GM23338 (cell line): ENCODE measurements at regions not wholly inside any gene's neighbourhood (a gene's known extent, or its start where the extent isn't known, plus 50 kb on each side); places are given as distances from the start of the nearest gene placed in this dataset.

Experiments used
- ATAC-seq: fragments of 200-7000 bp; cut with Tn5 transposase; 3 replicates; pipeline ENCODE4 v1.9.1; 2020
- DNase-seq: peaks from one replicate; pipeline ENCODE4 v3.0.0-alpha.2; 2015; ENCODE audit warnings: low spot score
- H2AFZ ChIP-seq: fragments of 200-600 bp; sonication (generic); 2 replicates; pipeline ENCODE4 v1.8.0; 2016; ENCODE audit warnings: antibody characterized with exemption, mild to moderate bottlenecking, moderate library complexity
- H3F3A ChIP-seq: fragments of 200-600 bp; sonication (generic); replicated peaks from 2 replicates; pipeline ENCODE4 v1.8.0; 2017; ENCODE audit warnings: antibody characterized with exemption, mixed run types, low read depth
- H3K27ac ChIP-seq: fragments of 200-600 bp; sonication (generic); 2 replicates; pipeline ENCODE4 v1.6.1; 2016; ENCODE audit warnings: low read depth
- H3K27me3 ChIP-seq: fragments of 200-600 bp; sonication (generic); 2 replicates; pipeline ENCODE4 v1.8.0; 2016; ENCODE audit warnings: mild to moderate bottlenecking, mixed run types, moderate library complexity; ENCODE audit not compliant: insufficient read depth
- H3K36me3 ChIP-seq: fragments of 200-600 bp; sonication (generic); 2 replicates; pipeline ENCODE4 v1.8.0; 2016; ENCODE audit warnings: mild to moderate bottlenecking; ENCODE audit not compliant: insufficient read depth
- H3K4me1 ChIP-seq: fragments of 200-600 bp; sonication (generic); 2 replicates; pipeline ENCODE4 v1.8.0; 2016; ENCODE audit warnings: mild to moderate bottlenecking, moderate library complexity; ENCODE audit not compliant: insufficient read depth
- H3K4me2 ChIP-seq: fragments of 200-600 bp; sonication (generic); 2 replicates; pipeline ENCODE4 v1.7.1; 2017; ENCODE audit warnings: mixed run types
- H3K4me3 ChIP-seq: fragments of 200-600 bp; sonication (generic); 2 replicates; pipeline ENCODE4 v1.6.1; 2016; ENCODE audit warnings: mixed run types
- H3K79me2 ChIP-seq: fragments of 200-600 bp; sonication (generic); replicated peaks from 2 replicates; pipeline ENCODE4 v1.8.0; 2017; ENCODE audit warnings: mild to moderate bottlenecking; ENCODE audit not compliant: insufficient read depth
- H3K9me2 ChIP-seq: fragments of 200-600 bp; sonication (generic); 2 replicates; pipeline ENCODE4 v1.8.0; 2017; ENCODE audit not compliant: insufficient read depth
- H4K20me1 ChIP-seq: fragments of 200-600 bp; sonication (generic); replicated peaks from 2 replicates; pipeline ENCODE4 v1.8.0; 2017; ENCODE audit warnings: mild to moderate bottlenecking; ENCODE audit not compliant: insufficient read depth
- H3K27ac Mint-ChIP-seq: 2 replicates; pipeline ENCODE4 v1.8.0; 2020; ENCODE audit warnings: inconsistent platforms, mild to moderate bottlenecking, moderate library complexity, mixed read lengths
- H3K27me3 Mint-ChIP-seq: 3 replicates; pipeline ENCODE4 v1.8.0; 2022; ENCODE audit warnings: low read depth, mild to moderate bottlenecking, moderate library complexity, mixed read lengths, inconsistent platforms; ENCODE audit not compliant: insufficient read depth, poor library complexity
- H3K36me3 Mint-ChIP-seq: 3 replicates; pipeline ENCODE4 v1.8.0; 2021; ENCODE audit warnings: low read depth, mild to moderate bottlenecking, inconsistent platforms, moderate library complexity, mixed read lengths
- H3K4me1 Mint-ChIP-seq: 3 replicates; pipeline ENCODE4 v1.8.0; 2020; ENCODE audit warnings: mild to moderate bottlenecking, inconsistent platforms, mixed read lengths
- H3K4me3 Mint-ChIP-seq: 3 replicates; pipeline ENCODE4 v1.8.0; 2021; ENCODE audit warnings: moderate library complexity, mild to moderate bottlenecking, inconsistent platforms, mixed read lengths
- H3K9me3 Mint-ChIP-seq: 3 replicates; pipeline ENCODE4 v1.8.0; 2020; ENCODE audit warnings: moderate library complexity, mild to moderate bottlenecking, inconsistent platforms, mixed read lengths
- CREB1 ChIP-seq: fragments of 250-450 bp; sonication (Bioruptor Pico); IDR thresholded peaks from 2 replicates; pipeline ENCODE4 v1.5.0; 2020; ENCODE audit warnings: low read depth, mild to moderate bottlenecking, moderate library complexity
- EZH2 ChIP-seq: fragments of 200-600 bp; sonication (generic); IDR thresholded peaks from one replicate; pipeline ENCODE4 v1.8.0; 2017; ENCODE audit warnings: antibody characterized with exemption, mild to moderate bottlenecking, low read depth; ENCODE audit not compliant: unreplicated experiment
- EZH2phosphoT487 ChIP-seq: fragments of 200-600 bp; sonication (generic); IDR thresholded peaks from one replicate; pipeline ENCODE4 v1.8.1; 2018; ENCODE audit warnings: antibody characterized with exemption; ENCODE audit not compliant: unreplicated experiment
- JUNB ChIP-seq: IDR thresholded peaks from one replicate; pipeline ENCODE4 v1.6.1; 2016; ENCODE audit warnings: antibody characterized with exemption; ENCODE audit not compliant: unreplicated experiment
- NANOG ChIP-seq: IDR thresholded peaks from 2 replicates; pipeline ENCODE4 v1.6.1; 2016; ENCODE audit warnings: antibody characterized with exemption, borderline replicate concordance
- POLR2AphosphoS5 ChIP-seq: IDR thresholded peaks from 2 replicates; pipeline ENCODE4 v1.6.1; 2016; ENCODE audit warnings: antibody characterized with exemption, low read depth
- STAT1 ChIP-seq: IDR thresholded peaks from one replicate; pipeline ENCODE4 v1.6.1; 2016; ENCODE audit warnings: antibody characterized with exemption; ENCODE audit not compliant: unreplicated experiment
- ZNF114 ChIP-seq: fragments of 250-450 bp; sonication (Bioruptor Pico); IDR thresholded peaks from 2 replicates; pipeline ENCODE4 v1.5.0; 2020; ENCODE audit warnings: mild to moderate bottlenecking, moderate library complexity
- ZNF331 ChIP-seq: fragments of 250-450 bp; sonication (Bioruptor Pico); IDR thresholded peaks from 2 replicates; pipeline ENCODE4 v1.5.0; 2020; ENCODE audit warnings: low read depth, mild to moderate bottlenecking, moderate library complexity
- TF ChIP-seq, protein P1 (sequence below): IDR thresholded peaks from 2 replicates; pipeline ENCODE4 v1.6.1; 2016; ENCODE audit warnings: antibody characterized with exemption
- TF ChIP-seq, protein P2 (sequence below), 2 experiments: fragments of 200-600 bp in 1 of 2; sonication (generic) in 1 of 2; conservative IDR thresholded peaks; 2 replicates each; pipeline versions ENCODE4 v1.5.1 to v1.6.1; 2016 to 2017; ENCODE audit warnings: antibody characterized with exemption in 2 of 2, low read depth in 2 of 2, mild to moderate bottlenecking in 2 of 2, moderate library complexity in 1 of 2
- TF ChIP-seq, protein P3 (sequence below): fragments of 250-450 bp; sonication (Bioruptor Pico); IDR thresholded peaks from 2 replicates; pipeline ENCODE4 v1.5.0; 2020; ENCODE audit warnings: mild to moderate bottlenecking, moderate library complexity
- TF ChIP-seq, protein P4 (sequence below): IDR thresholded peaks from one replicate; pipeline ENCODE4 v1.6.1; 2018; ENCODE audit warnings: antibody characterized with exemption; ENCODE audit not compliant: unreplicated experiment

DNA sequence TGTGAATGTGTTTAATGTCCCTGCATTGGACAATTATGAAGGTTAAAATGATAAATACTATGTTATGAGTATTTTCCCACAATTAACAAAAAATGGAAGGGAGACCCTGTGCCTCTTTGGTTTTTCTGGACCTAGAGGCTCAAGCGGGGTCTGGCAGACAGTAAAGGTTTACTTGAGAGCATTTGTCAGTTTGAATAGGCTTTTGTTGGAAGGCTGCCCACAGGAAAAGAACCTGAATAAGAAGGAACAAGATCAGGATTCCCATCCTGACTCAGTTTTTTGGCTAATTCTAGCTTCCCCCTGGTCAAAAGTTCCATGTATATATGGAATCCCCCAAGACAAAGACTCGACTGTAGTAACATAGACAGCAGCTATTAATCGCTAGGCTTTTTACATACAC lies 150.9 kb upstream of the JUN start:
- Mint-ChIP-seq H3K27ac (no peak overlapping the region), H3K9me3 (no peaks in the 10 kb centered on the region), H3K4me1 (no peaks in the 10 kb centered on the region; the same call in 2 of the 3 replicates), H3K36me3 (no peaks in the 10 kb centered on the region), H3K4me3 (no peak overlapping the region), H3K27me3 (peaks cover 4% of the 10 kb centered on the region)
- Histone ChIP-seq H3K4me3 (no peak overlapping the region), H3K4me1 (no peaks in the 10 kb centered on the region), H2AFZ (peak overlapping the region; percentile 43; the same call in 1 of the 2 replicates), H3K9me2 (0 out of 2 replicates have a peak, but pooled peaks cover 3% of the 10 kb centered on the region), H3K36me3 (no peaks in the 10 kb centered on the region), H3K79me2 (no peaks in the 10 kb centered on the region), H3K4me2 (no peak overlapping the region), H3K27me3 (no peaks in the 10 kb centered on the region), H3F3A (no peaks in the 10 kb centered on the region), H3K27ac (no peak overlapping the region), H4K20me1 (no peaks in the 10 kb centered on the region)
- ATAC-seq (no peak), DNase-seq (no peak)
- TF ChIP-seq, protein P1, sequence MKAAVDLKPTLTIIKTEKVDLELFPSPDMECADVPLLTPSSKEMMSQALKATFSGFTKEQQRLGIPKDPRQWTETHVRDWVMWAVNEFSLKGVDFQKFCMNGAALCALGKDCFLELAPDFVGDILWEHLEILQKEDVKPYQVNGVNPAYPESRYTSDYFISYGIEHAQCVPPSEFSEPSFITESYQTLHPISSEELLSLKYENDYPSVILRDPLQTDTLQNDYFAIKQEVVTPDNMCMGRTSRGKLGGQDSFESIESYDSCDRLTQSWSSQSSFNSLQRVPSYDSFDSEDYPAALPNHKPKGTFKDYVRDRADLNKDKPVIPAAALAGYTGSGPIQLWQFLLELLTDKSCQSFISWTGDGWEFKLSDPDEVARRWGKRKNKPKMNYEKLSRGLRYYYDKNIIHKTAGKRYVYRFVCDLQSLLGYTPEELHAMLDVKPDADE = no peak
- TF ChIP-seq ZNF331 (no peak), CREB1 (no peak), EZH2phosphoT487 (no peak), EZH2 (no peak), NANOG (no peak), POLR2AphosphoS5 (no peak), STAT1 (no peak), ZNF114 (CRISPR knock-in tag) (no peak), JUNB (no peak)
- TF ChIP-seq, protein P2, sequence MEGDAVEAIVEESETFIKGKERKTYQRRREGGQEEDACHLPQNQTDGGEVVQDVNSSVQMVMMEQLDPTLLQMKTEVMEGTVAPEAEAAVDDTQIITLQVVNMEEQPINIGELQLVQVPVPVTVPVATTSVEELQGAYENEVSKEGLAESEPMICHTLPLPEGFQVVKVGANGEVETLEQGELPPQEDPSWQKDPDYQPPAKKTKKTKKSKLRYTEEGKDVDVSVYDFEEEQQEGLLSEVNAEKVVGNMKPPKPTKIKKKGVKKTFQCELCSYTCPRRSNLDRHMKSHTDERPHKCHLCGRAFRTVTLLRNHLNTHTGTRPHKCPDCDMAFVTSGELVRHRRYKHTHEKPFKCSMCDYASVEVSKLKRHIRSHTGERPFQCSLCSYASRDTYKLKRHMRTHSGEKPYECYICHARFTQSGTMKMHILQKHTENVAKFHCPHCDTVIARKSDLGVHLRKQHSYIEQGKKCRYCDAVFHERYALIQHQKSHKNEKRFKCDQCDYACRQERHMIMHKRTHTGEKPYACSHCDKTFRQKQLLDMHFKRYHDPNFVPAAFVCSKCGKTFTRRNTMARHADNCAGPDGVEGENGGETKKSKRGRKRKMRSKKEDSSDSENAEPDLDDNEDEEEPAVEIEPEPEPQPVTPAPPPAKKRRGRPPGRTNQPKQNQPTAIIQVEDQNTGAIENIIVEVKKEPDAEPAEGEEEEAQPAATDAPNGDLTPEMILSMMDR (conservative IDR thresholded peaks at IDR 0.05; ENCODE audit: low read depth in 2 of 2) = no peak
- TF ChIP-seq, protein P3, sequence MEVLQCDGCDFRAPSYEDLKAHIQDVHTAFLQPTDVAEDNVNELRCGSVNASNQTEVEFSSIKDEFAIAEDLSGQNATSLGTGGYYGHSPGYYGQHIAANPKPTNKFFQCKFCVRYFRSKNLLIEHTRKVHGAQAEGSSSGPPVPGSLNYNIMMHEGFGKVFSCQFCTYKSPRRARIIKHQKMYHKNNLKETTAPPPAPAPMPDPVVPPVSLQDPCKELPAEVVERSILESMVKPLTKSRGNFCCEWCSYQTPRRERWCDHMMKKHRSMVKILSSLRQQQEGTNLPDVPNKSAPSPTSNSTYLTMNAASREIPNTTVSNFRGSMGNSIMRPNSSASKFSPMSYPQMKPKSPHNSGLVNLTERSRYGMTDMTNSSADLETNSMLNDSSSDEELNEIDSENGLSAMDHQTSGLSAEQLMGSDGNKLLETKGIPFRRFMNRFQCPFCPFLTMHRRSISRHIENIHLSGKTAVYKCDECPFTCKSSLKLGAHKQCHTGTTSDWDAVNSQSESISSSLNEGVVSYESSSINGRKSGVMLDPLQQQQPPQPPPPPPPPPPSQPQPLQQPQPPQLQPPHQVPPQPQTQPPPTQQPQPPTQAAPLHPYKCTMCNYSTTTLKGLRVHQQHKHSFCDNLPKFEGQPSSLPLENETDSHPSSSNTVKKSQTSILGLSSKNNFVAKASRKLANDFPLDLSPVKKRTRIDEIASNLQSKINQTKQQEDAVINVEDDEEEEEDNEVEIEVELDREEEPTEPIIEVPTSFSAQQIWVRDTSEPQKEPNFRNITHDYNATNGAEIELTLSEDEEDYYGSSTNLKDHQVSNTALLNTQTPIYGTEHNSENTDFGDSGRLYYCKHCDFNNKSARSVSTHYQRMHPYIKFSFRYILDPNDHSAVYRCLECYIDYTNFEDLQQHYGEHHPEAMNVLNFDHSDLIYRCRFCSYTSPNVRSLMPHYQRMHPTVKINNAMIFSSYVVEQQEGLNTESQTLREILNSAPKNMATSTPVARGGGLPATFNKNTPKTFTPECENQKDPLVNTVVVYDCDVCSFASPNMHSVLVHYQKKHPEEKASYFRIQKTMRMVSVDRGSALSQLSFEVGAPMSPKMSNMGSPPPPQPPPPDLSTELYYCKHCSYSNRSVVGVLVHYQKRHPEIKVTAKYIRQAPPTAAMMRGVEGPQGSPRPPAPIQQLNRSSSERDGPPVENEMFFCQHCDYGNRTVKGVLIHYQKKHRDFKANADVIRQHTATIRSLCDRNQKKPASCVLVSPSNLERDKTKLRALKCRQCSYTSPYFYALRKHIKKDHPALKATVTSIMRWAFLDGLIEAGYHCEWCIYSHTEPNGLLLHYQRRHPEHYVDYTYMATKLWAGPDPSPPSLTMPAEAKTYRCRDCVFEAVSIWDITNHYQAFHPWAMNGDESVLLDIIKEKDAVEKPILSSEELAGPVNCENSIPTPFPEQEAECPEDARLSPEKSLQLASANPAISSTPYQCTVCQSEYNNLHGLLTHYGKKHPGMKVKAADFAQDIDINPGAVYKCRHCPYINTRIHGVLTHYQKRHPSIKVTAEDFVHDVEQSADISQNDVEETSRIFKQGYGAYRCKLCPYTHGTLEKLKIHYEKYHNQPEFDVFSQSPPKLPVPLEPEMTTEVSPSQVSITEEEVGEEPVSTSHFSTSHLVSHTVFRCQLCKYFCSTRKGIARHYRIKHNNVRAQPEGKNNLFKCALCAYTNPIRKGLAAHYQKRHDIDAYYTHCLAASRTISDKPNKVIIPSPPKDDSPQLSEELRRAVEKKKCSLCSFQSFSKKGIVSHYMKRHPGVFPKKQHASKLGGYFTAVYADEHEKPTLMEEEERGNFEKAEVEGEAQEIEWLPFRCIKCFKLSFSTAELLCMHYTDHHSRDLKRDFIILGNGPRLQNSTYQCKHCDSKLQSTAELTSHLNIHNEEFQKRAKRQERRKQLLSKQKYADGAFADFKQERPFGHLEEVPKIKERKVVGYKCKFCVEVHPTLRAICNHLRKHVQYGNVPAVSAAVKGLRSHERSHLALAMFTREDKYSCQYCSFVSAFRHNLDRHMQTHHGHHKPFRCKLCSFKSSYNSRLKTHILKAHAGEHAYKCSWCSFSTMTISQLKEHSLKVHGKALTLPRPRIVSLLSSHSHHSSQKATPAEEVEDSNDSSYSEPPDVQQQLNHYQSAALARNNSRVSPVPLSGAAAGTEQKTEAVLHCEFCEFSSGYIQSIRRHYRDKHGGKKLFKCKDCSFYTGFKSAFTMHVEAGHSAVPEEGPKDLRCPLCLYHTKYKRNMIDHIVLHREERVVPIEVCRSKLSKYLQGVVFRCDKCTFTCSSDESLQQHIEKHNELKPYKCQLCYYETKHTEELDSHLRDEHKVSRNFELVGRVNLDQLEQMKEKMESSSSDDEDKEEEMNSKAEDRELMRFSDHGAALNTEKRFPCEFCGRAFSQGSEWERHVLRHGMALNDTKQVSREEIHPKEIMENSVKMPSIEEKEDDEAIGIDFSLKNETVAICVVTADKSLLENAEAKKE (CRISPR knock-in tag) = no peak
- TF ChIP-seq, protein P4, sequence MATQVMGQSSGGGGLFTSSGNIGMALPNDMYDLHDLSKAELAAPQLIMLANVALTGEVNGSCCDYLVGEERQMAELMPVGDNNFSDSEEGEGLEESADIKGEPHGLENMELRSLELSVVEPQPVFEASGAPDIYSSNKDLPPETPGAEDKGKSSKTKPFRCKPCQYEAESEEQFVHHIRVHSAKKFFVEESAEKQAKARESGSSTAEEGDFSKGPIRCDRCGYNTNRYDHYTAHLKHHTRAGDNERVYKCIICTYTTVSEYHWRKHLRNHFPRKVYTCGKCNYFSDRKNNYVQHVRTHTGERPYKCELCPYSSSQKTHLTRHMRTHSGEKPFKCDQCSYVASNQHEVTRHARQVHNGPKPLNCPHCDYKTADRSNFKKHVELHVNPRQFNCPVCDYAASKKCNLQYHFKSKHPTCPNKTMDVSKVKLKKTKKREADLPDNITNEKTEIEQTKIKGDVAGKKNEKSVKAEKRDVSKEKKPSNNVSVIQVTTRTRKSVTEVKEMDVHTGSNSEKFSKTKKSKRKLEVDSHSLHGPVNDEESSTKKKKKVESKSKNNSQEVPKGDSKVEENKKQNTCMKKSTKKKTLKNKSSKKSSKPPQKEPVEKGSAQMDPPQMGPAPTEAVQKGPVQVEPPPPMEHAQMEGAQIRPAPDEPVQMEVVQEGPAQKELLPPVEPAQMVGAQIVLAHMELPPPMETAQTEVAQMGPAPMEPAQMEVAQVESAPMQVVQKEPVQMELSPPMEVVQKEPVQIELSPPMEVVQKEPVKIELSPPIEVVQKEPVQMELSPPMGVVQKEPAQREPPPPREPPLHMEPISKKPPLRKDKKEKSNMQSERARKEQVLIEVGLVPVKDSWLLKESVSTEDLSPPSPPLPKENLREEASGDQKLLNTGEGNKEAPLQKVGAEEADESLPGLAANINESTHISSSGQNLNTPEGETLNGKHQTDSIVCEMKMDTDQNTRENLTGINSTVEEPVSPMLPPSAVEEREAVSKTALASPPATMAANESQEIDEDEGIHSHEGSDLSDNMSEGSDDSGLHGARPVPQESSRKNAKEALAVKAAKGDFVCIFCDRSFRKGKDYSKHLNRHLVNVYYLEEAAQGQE = no peak
